Neural cell (in vitro differentiated cells): ENCODE measurements at regions not wholly inside any gene's neighbourhood (a gene's known extent, or its start where the extent isn't known, plus 50 kb on each side); places are given as distances from the start of the nearest gene placed in this dataset.

ENCODE experiments used
- EP300 ChIP-seq: fragments of 450-650 bp; conservative IDR thresholded peaks from 2 replicates; pipeline ENCODE4 v1.6.1; 2014; ENCODE audit warnings: antibody characterized with exemption, mild to moderate bottlenecking, moderate library complexity; ENCODE audit not compliant: poor library complexity, severe bottlenecking
- RAD21 ChIP-seq: fragments of 450-650 bp; conservative IDR thresholded peaks from 2 replicates; pipeline ENCODE4 v1.6.1; 2014; ENCODE audit warnings: antibody characterized with exemption, mild to moderate bottlenecking, moderate library complexity
- SMC3 ChIP-seq: fragments of 450-650 bp; conservative IDR thresholded peaks from 2 replicates; pipeline ENCODE4 v1.6.1; 2014; ENCODE audit warnings: antibody characterized with exemption, mild to moderate bottlenecking, moderate library complexity; ENCODE audit not compliant: poor library complexity
- TF ChIP-seq, protein P1 (sequence below): fragments of 450-650 bp; IDR thresholded peaks from 2 replicates; pipeline ENCODE4 v1.5.1; 2014; ENCODE audit warnings: antibody characterized with exemption, mild to moderate bottlenecking, moderate library complexity; ENCODE audit not compliant: poor library complexity, severe bottlenecking

DNA sequence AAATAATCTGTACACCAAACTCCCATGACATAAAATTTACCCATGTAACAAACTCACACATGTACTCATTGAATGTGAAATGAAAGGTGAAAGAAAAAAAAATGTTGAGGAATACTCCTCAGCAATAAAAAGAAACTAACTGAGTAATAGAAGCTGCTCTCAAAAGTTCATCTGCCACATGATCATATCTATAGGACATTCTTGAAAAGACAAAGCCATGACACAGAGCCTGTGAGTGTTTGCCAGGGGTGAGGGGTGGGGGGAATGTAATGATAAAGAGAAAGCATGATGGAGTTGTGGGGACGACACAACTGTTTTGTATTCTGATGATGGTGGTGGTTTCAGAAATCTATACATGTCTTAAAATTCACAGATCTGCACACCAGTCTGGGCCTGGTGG is 52.2 kb upstream of the TMC5 start:
- TF ChIP-seq SMC3, result no peak
- TF ChIP-seq EP300, result no peak
- TF ChIP-seq, protein P1, sequence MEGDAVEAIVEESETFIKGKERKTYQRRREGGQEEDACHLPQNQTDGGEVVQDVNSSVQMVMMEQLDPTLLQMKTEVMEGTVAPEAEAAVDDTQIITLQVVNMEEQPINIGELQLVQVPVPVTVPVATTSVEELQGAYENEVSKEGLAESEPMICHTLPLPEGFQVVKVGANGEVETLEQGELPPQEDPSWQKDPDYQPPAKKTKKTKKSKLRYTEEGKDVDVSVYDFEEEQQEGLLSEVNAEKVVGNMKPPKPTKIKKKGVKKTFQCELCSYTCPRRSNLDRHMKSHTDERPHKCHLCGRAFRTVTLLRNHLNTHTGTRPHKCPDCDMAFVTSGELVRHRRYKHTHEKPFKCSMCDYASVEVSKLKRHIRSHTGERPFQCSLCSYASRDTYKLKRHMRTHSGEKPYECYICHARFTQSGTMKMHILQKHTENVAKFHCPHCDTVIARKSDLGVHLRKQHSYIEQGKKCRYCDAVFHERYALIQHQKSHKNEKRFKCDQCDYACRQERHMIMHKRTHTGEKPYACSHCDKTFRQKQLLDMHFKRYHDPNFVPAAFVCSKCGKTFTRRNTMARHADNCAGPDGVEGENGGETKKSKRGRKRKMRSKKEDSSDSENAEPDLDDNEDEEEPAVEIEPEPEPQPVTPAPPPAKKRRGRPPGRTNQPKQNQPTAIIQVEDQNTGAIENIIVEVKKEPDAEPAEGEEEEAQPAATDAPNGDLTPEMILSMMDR, result no peak
- TF ChIP-seq RAD21, result no peak
